ENCODE measurements at regions not wholly inside any gene's neighbourhood (a gene's known extent, or its start where the extent isn't known, plus 50 kb on each side); places are given as distances from the start of the nearest gene placed in this dataset.

DNA sequence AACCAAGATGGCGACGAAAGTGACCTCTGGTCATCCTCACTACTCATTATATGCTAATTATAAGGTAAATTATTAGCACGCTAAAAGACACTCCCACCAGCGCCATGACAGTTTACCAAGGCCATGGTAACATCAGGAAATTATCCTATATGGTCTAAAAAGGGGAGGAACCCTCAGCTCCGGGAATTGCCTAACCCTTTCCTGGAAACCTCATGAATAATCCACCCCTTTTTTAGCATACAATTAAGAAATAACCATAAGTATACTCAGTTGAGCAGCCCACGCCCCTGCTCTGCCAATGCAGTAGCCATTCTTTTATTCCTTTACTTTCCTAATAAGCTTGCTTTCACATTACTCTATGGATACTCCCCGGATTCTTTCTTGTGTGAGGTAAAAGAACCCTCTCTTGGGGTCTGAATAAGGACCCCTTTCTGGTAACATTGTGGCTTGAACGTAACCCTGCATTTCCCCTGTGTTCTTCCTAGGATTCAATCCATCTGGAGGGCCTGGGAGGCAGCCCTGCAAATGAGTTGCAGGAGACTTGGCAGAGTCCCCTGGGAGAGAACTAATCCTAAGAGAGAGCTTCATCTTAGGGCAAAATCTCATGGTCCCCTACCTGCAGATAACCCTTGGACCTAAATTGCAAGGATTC lies 225.6 kb upstream of the JARID2 start:
- CTCF ChIA-PET (ENCODE audit: low intra/inter-chr PET ratio, low total read pairs), result no interaction called here
- Histone ChIP-seq H3K79me2 (ENCODE audit: insufficient read depth, low read length) (no peaks in the 10 kb centered on the region), H4K20me1 (ENCODE audit: insufficient read depth, low read length) (no peaks in the 10 kb centered on the region), H3K27me3 (ENCODE audit: control insufficient read depth in 1 of 2, insufficient read depth in 2 of 2, low read length in 2 of 2) (no peaks in the 10 kb centered on the region), H3K9me3 (ENCODE audit: low read length) (no peaks in the 10 kb centered on the region), H3K27ac (ENCODE audit: extremely low read length, insufficient read depth, low read length) (no peak overlapping the region), H3K4me2 (ENCODE audit: low read depth, low read length) (no peak overlapping the region), H3K4me1 (ENCODE audit: insufficient read depth, low read length) (no peaks in the 10 kb centered on the region), H3K9ac (ENCODE audit: insufficient read depth, low read depth, low read length) (no peak overlapping the region), H3K36me3 (replicated peaks in 1 of 2; ENCODE audit: control insufficient read depth in 1 of 2, insufficient read depth in 2 of 2, low read length in 2 of 2) (no peaks in the 10 kb centered on the region), H3K4me3 (replicated peaks in 1 of 3; ENCODE audit: insufficient read depth in 1 of 3, low read depth in 2 of 3, low read length in 3 of 3) (no peak overlapping the region), H2AFZ (ENCODE audit: low read length) (no peak overlapping the region)
- no peak for ATAC-seq
- no peak for FAIRE-seq
- POLR2A ChIA-PET, result no interaction called here
- TF ChIP-seq GLI4 (CRISPR knock-in tag; IDR thresholded peaks at IDR 0.05; ENCODE audit: borderline replicate concordance), result no peak
- no peak for TF ChIP-seq SIN3B (IDR thresholded peaks at IDR 0.05; ENCODE audit: low read length)
- no peak for TF ChIP-seq HMGA1 (CRISPR knock-in tag; conservative IDR thresholded peaks at IDR 0.05)
- DNase-seq (ENCODE audit: low spot score), result no peak
- no TSS peak for BruUV-seq (replicated peaks)
- in situ Hi-C loops (cut with HindIII; ENCODE audit: extremely low pct_ligation_motif_present, low pct_unique_long_range_greater_than_20kb), result no loop called here
- 41% methylated on average over 8 of the region's 8 CpGs for WGBS (ENCODE audit: low lambda C conversion rate)
- intact Hi-C loops (cut with micrococcal nuclease; ENCODE audit: unreplicated experiment), result no loop called here

GRCh38 chr6:15021074-15021473 lies 224.8 kb upstream of the JARID2 start:
- ATAC-seq, result no peak
- Histone ChIP-seq H3K4me2 (ENCODE audit: low read depth, low read length) (no peak overlapping the region), H3K4me3 (replicated peaks in 1 of 3; ENCODE audit: insufficient read depth in 1 of 3, low read depth in 2 of 3, low read length in 3 of 3) (no peak overlapping the region), H3K27me3 (ENCODE audit: control insufficient read depth in 1 of 2, insufficient read depth in 2 of 2, low read length in 2 of 2) (no peaks in the 10 kb centered on the region), H2AFZ (ENCODE audit: low read length) (no peak overlapping the region), H3K9me3 (ENCODE audit: low read length) (no peaks in the 10 kb centered on the region), H3K36me3 (replicated peaks in 1 of 2; ENCODE audit: control insufficient read depth in 1 of 2, insufficient read depth in 2 of 2, low read length in 2 of 2) (no peaks in the 10 kb centered on the region), H3K4me1 (ENCODE audit: insufficient read depth, low read length) (no peaks in the 10 kb centered on the region), H3K79me2 (ENCODE audit: insufficient read depth, low read length) (no peaks in the 10 kb centered on the region), H3K9ac (ENCODE audit: insufficient read depth, low read depth, low read length) (no peak overlapping the region), H4K20me1 (ENCODE audit: insufficient read depth, low read length) (no peaks in the 10 kb centered on the region), H3K27ac (ENCODE audit: extremely low read length, insufficient read depth, low read length) (no peak overlapping the region)
- in situ Hi-C loops (cut with HindIII; ENCODE audit: extremely low pct_ligation_motif_present, low pct_unique_long_range_greater_than_20kb) (no loop called here), intact Hi-C loops (cut with micrococcal nuclease; ENCODE audit: unreplicated experiment) (no loop called here)
- no TSS peak for BruUV-seq (replicated peaks)
- 81% methylated on average over 7 of the region's 7 CpGs for WGBS (ENCODE audit: low lambda C conversion rate)
- ChIA-PET POLR2A (no interaction called here), CTCF (ENCODE audit: low intra/inter-chr PET ratio, low total read pairs) (no interaction called here)
- TF ChIP-seq ZNF652 (CRISPR knock-in tag; IDR thresholded peaks at IDR 0.05; ENCODE audit: borderline replicate concordance, low read depth), result no peak
- no peak for TF ChIP-seq TP53 (CRISPR knock-in tag; conservative IDR thresholded peaks at IDR 0.05)
- TF ChIP-seq, protein P1, sequence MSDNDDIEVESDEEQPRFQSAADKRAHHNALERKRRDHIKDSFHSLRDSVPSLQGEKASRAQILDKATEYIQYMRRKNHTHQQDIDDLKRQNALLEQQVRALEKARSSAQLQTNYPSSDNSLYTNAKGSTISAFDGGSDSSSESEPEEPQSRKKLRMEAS (IDR thresholded peaks at IDR 0.05), result no peak
- no peak for TF ChIP-seq ZNF607 (CRISPR knock-in tag; IDR thresholded peaks at IDR 0.05; ENCODE audit: borderline replicate concordance)
- no peak for TF ChIP-seq TOE1 (CRISPR knock-in tag; IDR thresholded peaks at IDR 0.05)
- no peak for TF ChIP-seq ZNF883 (CRISPR knock-in tag; IDR thresholded peaks at IDR 0.05; ENCODE audit: not compliant biosample characterization)
- TF ChIP-seq, protein P2, sequence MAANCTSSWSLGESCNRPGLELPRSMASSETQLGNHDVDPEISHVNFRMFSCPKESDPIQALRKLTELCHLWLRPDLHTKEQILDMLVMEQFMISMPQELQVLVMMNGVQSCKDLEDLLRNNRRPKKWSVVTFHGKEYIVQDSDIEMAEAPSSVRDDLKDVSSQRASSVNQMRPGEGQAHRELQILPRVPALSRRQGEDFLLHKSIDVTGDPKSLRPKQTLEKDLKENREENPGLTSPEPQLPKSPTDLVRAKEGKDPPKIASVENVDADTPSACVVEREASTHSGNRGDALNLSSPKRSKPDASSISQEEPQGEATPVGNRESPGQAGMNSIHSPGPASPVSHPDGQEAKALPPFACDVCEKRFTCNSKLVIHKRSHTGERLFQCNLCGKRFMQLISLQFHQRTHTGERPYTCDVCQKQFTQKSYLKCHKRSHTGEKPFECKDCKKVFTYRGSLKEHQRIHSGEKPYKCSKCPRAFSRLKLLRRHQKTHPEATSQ (CRISPR knock-in tag; IDR thresholded peaks at IDR 0.05; ENCODE audit: borderline replicate concordance), result no peak
- TF ChIP-seq, protein P3, sequence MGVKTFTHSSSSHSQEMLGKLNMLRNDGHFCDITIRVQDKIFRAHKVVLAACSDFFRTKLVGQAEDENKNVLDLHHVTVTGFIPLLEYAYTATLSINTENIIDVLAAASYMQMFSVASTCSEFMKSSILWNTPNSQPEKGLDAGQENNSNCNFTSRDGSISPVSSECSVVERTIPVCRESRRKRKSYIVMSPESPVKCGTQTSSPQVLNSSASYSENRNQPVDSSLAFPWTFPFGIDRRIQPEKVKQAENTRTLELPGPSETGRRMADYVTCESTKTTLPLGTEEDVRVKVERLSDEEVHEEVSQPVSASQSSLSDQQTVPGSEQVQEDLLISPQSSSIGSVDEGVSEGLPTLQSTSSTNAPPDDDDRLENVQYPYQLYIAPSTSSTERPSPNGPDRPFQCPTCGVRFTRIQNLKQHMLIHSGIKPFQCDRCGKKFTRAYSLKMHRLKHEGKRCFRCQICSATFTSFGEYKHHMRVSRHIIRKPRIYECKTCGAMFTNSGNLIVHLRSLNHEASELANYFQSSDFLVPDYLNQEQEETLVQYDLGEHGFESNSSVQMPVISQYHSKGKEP (CRISPR knock-in tag; IDR thresholded peaks at IDR 0.05), result no peak
- TF ChIP-seq DNMT1 (CRISPR knock-in tag; IDR thresholded peaks at IDR 0.05), result no peak
- no peak for TF ChIP-seq TBL1XR1 (IDR thresholded peaks at IDR 0.05; ENCODE audit: borderline replicate concordance, low read length, partially characterized antibody)
- no peak for TF ChIP-seq LRRFIP1 (CRISPR knock-in tag; conservative IDR thresholded peaks at IDR 0.05)
- DNase-seq (ENCODE audit: low spot score), result no peak
- no peak for FAIRE-seq

Data from HepG2 (cell line).